Suprapubic skin (tissue), 4 donors: ENCODE measurements at regions not wholly inside any gene's neighbourhood (a gene's known extent, or its start where the extent isn't known, plus 50 kb on each side); places are given as distances from the start of the nearest gene placed in this dataset.

Experiments
- DNase-seq, 2 donors: peaks; one replicate each; pipeline ENCODE4 v3.0.0-alpha.2; 2019; ENCODE audit warnings: low spot score in 2 of 2
- H3K27ac ChIP-seq: fragments of 200-600 bp; sonication (generic); one replicate; pipeline ENCODE4 v1.5.1; 2019
- H3K27me3 ChIP-seq: fragments of 200-600 bp; sonication (generic); one replicate; pipeline ENCODE4 v1.5.1; 2019
- H3K36me3 ChIP-seq: fragments of 200-600 bp; sonication (generic); one replicate; pipeline ENCODE4 v1.5.1; 2019
- H3K4me1 ChIP-seq: fragments of 200-600 bp; sonication (generic); one replicate; pipeline ENCODE4 v1.5.1; 2019
- H3K4me3 ChIP-seq: fragments of 200-600 bp; sonication (generic); one replicate; pipeline ENCODE4 v1.5.1; 2019; ENCODE audit warnings: mild to moderate bottlenecking
- H3K9me3 ChIP-seq: fragments of 200-600 bp; sonication (generic); one replicate; pipeline ENCODE4 v1.5.1; 2019
- EP300 ChIP-seq: sonication (generic); formaldehyde crosslinking; IDR thresholded peaks from one replicate; pipeline ENCODE4 v1.6.1; 2017; ENCODE audit warnings: antibody characterized with exemption
- POLR2A ChIP-seq, 2 donors: fragments of 450-650 bp; IDR thresholded peaks; one replicate each; pipeline ENCODE4 v1.6.1; 2017; ENCODE audit warnings: antibody characterized with exemption in 2 of 2, mild to moderate bottlenecking in 2 of 2, moderate library complexity in 2 of 2
- POLR2AphosphoS5 ChIP-seq, 3 donors: sonication (generic); formaldehyde crosslinking; IDR thresholded peaks; one replicate each; pipeline ENCODE4 v1.6.1; 2017; ENCODE audit warnings: antibody characterized with exemption in 3 of 3
- WGBS: methylation state at CpG from one replicate; pipeline ENCODE4 v1.1.5; 2018; 5-methylcytosine and 5-hydroxymethylcytosine counted together
- TF ChIP-seq, protein P1 (sequence below), 2 donors: fragments of 200-600 bp in 1 of 2; fragments of 450-650 bp in 1 of 2; sonication (generic) in 1 of 2; IDR thresholded peaks; one replicate each; pipeline ENCODE4 v1.5.1; 2016 to 2019; ENCODE audit warnings: antibody characterized with exemption in 2 of 2, mild to moderate bottlenecking in 1 of 2, moderate library complexity in 1 of 2

DNA sequence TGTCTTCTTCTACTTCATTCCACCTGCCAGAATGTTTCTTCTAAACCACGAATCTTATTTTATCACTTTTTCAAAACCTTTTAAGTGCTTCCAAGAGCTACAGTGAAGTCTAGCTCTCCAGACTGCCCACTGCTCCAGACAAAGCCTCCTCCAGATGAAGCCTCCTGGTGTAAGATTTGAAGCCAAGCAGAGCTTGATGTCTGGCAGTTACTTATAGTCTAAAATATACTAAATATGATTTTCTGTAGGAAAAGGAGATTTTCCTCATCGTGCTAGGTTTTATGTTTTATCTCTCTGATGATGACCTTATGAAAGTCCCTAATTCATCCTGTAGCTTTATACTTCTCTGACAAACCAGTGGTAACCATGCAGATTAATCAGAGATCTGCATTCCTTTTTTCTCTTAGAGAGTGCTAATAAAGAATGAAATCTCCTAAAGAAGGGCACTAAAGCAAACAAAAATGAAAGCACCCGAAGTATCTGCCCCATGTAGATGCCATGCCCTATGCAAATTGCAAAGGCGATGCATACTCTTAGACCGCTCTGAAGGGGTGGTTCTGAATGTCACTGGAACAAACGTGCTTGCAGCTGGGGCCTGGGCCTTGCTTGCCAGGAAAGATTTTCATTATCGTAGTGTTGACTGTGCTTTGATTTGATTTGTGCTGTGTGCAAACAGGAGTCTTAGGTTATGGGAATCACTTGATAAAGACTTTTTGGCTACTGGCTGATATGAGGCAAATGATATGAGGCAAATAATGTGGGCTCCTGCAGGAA is 314.2 kb downstream of the PID1 start:
- H3K4me3 ChIP-seq: no peak overlapping the region
- no peak for TF ChIP-seq POLR2AphosphoS5 (IDR thresholded peaks at IDR 0.05)
- no peak for TF ChIP-seq POLR2A (IDR thresholded peaks at IDR 0.05)
- TF ChIP-seq, protein P1, sequence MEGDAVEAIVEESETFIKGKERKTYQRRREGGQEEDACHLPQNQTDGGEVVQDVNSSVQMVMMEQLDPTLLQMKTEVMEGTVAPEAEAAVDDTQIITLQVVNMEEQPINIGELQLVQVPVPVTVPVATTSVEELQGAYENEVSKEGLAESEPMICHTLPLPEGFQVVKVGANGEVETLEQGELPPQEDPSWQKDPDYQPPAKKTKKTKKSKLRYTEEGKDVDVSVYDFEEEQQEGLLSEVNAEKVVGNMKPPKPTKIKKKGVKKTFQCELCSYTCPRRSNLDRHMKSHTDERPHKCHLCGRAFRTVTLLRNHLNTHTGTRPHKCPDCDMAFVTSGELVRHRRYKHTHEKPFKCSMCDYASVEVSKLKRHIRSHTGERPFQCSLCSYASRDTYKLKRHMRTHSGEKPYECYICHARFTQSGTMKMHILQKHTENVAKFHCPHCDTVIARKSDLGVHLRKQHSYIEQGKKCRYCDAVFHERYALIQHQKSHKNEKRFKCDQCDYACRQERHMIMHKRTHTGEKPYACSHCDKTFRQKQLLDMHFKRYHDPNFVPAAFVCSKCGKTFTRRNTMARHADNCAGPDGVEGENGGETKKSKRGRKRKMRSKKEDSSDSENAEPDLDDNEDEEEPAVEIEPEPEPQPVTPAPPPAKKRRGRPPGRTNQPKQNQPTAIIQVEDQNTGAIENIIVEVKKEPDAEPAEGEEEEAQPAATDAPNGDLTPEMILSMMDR (IDR thresholded peaks at IDR 0.05): no peak
- no peak for TF ChIP-seq EP300
- H3K27me3 ChIP-seq: no peaks in the 10 kb centered on the region
- no peaks in the 10 kb centered on the region for H3K36me3 ChIP-seq
- WGBS: 71% methylated on average over 7 of the region's 7 CpGs
- H3K27ac ChIP-seq: no peak overlapping the region
- H3K9me3 ChIP-seq: no peaks in the 10 kb centered on the region
- DNase-seq: no peak
- H3K4me1 ChIP-seq: no peaks in the 10 kb centered on the region

DNA sequence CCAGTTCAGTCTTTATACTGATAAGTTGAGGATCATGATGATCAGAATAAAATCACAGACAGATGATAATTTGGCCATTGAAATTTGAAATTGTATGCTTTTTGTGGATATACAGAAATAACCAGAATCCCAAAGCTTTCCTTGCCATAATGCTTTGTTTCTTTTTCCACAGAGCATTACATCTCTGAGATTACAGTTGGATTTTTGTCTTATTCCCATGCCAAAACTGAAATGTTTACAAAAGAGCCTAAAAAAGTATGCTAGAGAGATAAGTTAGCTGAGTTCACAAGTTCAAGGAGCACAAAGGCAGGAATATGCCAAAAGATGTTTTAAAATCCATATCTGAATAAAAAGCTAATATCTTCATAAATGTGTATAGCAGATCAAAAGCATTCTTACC is 321.3 kb downstream of the PID1 start:
- no peaks in the 10 kb centered on the region for H3K36me3 ChIP-seq
- no peaks in the 10 kb centered on the region for H3K9me3 ChIP-seq
- H3K27me3 ChIP-seq: no peaks in the 10 kb centered on the region
- TF ChIP-seq, protein P1 (IDR thresholded peaks at IDR 0.05): no peak
- no peak for TF ChIP-seq POLR2AphosphoS5 (IDR thresholded peaks at IDR 0.05)
- TF ChIP-seq POLR2A (IDR thresholded peaks at IDR 0.05): no peak
- no peak for TF ChIP-seq EP300
- H3K27ac ChIP-seq: no peak overlapping the region
- H3K4me1 ChIP-seq: no peaks in the 10 kb centered on the region
- H3K4me3 ChIP-seq: no peak overlapping the region
- DNase-seq: no peak

DNA sequence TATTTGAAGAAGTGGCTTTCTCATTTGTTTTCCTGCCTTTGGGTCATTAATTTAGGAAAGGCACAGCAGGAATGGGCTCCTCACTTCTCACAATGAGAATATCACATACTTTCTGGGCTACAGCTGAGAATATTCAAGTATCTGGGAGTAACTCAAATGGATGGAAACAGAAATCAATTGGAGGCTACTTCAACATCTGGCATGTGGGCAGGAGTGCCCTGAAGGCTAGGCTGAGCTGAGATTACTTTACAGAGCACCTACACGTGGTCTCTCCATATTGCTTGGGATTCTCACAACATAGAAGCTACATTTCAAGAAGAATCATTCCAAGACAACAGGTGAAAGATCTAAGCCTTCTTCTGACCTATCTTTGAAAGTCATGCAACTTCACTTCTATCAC is 325.4 kb downstream of the PID1 start:
- Histone ChIP-seq H3K4me1 (no peaks in the 10 kb centered on the region), H3K4me3 (no peak overlapping the region), H3K27ac (no peak overlapping the region), H3K9me3 (no peaks in the 10 kb centered on the region), H3K36me3 (no peaks in the 10 kb centered on the region), H3K27me3 (no peaks in the 10 kb centered on the region)
- DNase-seq: no peak
- TF ChIP-seq, protein P1 (IDR thresholded peaks at IDR 0.05): no peak
- TF ChIP-seq POLR2AphosphoS5 (IDR thresholded peaks at IDR 0.05) (no peak), EP300 (no peak), POLR2A (IDR thresholded peaks at IDR 0.05) (no peak)
- WGBS: 63% methylated on average over 1 of the region's 1 CpG

DNA sequence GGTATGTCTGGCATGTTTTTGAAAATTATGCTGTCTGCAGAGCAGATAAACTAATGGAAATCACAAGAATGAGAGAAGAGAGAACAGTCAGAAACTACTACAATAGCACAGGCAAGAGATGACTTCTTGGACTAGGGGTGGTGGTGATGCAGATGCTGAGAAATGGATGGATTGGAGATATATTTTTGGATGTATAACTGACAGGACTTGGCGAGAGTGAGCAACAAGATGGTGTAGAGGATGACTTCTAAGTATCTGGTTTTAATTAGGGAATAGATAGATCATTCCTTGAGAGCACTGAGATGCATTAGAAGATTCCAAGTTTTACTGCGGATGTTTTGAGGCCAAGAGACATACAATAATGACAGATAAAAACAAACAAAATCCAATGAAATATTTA is 328.2 kb downstream of the PID1 start:
- DNase-seq: no peak
- WGBS: 81% methylated on average over 2 of the region's 2 CpGs
- H3K4me3 ChIP-seq: no peak overlapping the region

DNA sequence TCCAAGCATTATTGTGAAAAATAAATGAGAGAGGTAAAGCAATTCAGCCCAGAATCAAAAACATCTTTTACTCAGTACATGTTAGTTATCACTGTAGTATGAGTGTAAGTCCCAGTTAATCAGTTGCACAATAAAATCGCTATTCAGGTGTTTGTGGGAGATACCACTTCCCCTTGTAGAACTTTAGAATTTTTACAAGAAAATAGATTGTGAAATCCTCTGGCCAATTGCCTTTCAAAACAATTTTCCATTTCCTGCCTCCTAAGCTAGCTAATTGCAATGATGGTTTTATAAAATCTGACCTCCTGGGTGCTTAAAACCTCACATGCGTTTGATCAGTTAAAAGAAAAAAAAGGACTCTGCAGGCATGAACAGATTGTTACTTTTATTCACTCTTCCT is 332.5 kb downstream of the PID1 start:
- DNase-seq: no peak
- H3K36me3 ChIP-seq: no peaks in the 10 kb centered on the region
- H3K27ac ChIP-seq: no peak overlapping the region
- H3K9me3 ChIP-seq: peaks cover 9% of the 10 kb centered on the region
- WGBS: 55% methylated on average over 2 of the region's 2 CpGs
- TF ChIP-seq POLR2AphosphoS5 (IDR thresholded peaks at IDR 0.05) (no peak), POLR2A (IDR thresholded peaks at IDR 0.05) (no peak)
- no peaks in the 10 kb centered on the region for H3K27me3 ChIP-seq
- H3K4me1 ChIP-seq: no peaks in the 10 kb centered on the region
- H3K4me3 ChIP-seq: no peak overlapping the region

More for the DNA sequence above, 328.2 kb downstream of the PID1 start:
- Histone ChIP-seq H3K9me3 (peaks cover 3% of the 10 kb centered on the region), H3K27ac (no peak overlapping the region), H3K36me3 (no peaks in the 10 kb centered on the region), H3K4me1 (no peaks in the 10 kb centered on the region), H3K27me3 (no peaks in the 10 kb centered on the region)
- TF ChIP-seq EP300: no peak
- TF ChIP-seq, protein P1 (IDR thresholded peaks at IDR 0.05): no peak
- TF ChIP-seq POLR2AphosphoS5 (IDR thresholded peaks at IDR 0.05): no peak
- no peak for TF ChIP-seq POLR2A (IDR thresholded peaks at IDR 0.05)
